OCI-LY1 (cell line): ENCODE measurements at regions not wholly inside any gene's neighbourhood (a gene's known extent, or its start where the extent isn't known, plus 50 kb on each side); places are given as distances from the start of the nearest gene placed in this dataset.

Source experiments
- H2AFZ ChIP-seq: fragments of 200-600 bp; sonication (generic), shearing (Covaris generic); 2 replicates; pipeline ENCODE4 v1.6.0; 2014; ENCODE audit warnings: antibody characterized with exemption, mild to moderate bottlenecking, low read length
- H3F3A ChIP-seq: fragments of 200-600 bp; sonication (generic), shearing (Covaris generic); 2 replicates; pipeline ENCODE4 v1.6.0; 2014; ENCODE audit warnings: mild to moderate bottlenecking, antibody characterized with exemption, low read length, moderate library complexity; ENCODE audit not compliant: insufficient read depth
- H3K27ac ChIP-seq: fragments of 200-600 bp; sonication (generic); 2 replicates; pipeline ENCODE4 v1.5.1; 2014; ENCODE audit warnings: low read length, mixed run types, mild to moderate bottlenecking, low read depth; ENCODE audit not compliant: poor library complexity, severe bottlenecking
- H3K27me3 ChIP-seq: fragments of 200-600 bp; sonication (generic); 2 replicates; pipeline ENCODE4 v1.6.0; 2014; ENCODE audit warnings: antibody characterized with exemption, mild to moderate bottlenecking, low read length, moderate library complexity; ENCODE audit not compliant: insufficient read depth
- H3K36me3 ChIP-seq: fragments of 200-600 bp; sonication (generic); 2 replicates; pipeline ENCODE4 v1.6.1; 2014; ENCODE audit warnings: mild to moderate bottlenecking, antibody characterized with exemption, low read length, moderate library complexity, mixed read lengths; ENCODE audit not compliant: insufficient read depth
- H3K4me1 ChIP-seq: fragments of 200-600 bp; sonication (generic); 2 replicates; pipeline ENCODE4 v1.5.1; 2014; ENCODE audit warnings: mild to moderate bottlenecking, low read length, moderate library complexity; ENCODE audit not compliant: insufficient read depth, severe bottlenecking
- H3K4me2 ChIP-seq: fragments of 200-600 bp; sonication (generic), shearing (Covaris generic); 2 replicates; pipeline ENCODE4 v1.6.1; 2014; ENCODE audit warnings: low read length
- H3K4me3 ChIP-seq: fragments of 200-600 bp; sonication (generic); 2 replicates; pipeline ENCODE4 v1.5.1; 2014; ENCODE audit warnings: low read length, low read depth, mild to moderate bottlenecking, mixed read lengths; ENCODE audit not compliant: poor library complexity, severe bottlenecking
- H3K79me2 ChIP-seq: fragments of 200-600 bp; shearing (Covaris generic); 2 replicates; pipeline ENCODE4 v1.6.1; 2016; ENCODE audit warnings: mixed run types, low read length, mixed read lengths; ENCODE audit not compliant: insufficient read depth
- H3K9ac ChIP-seq: fragments of 200-600 bp; sonication (generic), shearing (Covaris generic); 2 replicates; pipeline ENCODE4 v1.6.1; 2014; ENCODE audit warnings: mild to moderate bottlenecking, low read length, mixed read lengths
- H3K9me2 ChIP-seq: fragments of 200-600 bp; sonication (generic), shearing (Covaris generic); 2 replicates; pipeline ENCODE4 v1.6.1; 2014; ENCODE audit warnings: low read depth, mild to moderate bottlenecking, low read length, mixed read lengths
- H3K9me3 ChIP-seq: fragments of 200-600 bp; shearing (Covaris generic); 2 replicates; pipeline ENCODE4 v1.6.1; 2014; ENCODE audit warnings: low read length, mixed read lengths
- H4K20me1 ChIP-seq: fragments of 200-600 bp; sonication (generic), shearing (Covaris generic); 2 replicates; pipeline ENCODE4 v1.6.0; 2016; ENCODE audit warnings: mild to moderate bottlenecking, low read length; ENCODE audit not compliant: insufficient read depth
- EZH2 ChIP-seq: fragments of 200-600 bp; sonication (generic), shearing (Covaris generic); IDR thresholded peaks from 2 replicates; pipeline ENCODE4 v1.8.0; 2017; ENCODE audit warnings: borderline replicate concordance, mixed run types, mild to moderate bottlenecking, antibody characterized with exemption, low read length, moderate library complexity, mixed read lengths
- TF ChIP-seq, protein P1 (sequence below): fragments of 200-600 bp; sonication (generic), shearing (Covaris generic); IDR thresholded peaks from 2 replicates; pipeline ENCODE4 v1.5.1; 2017; ENCODE audit warnings: mild to moderate bottlenecking, antibody characterized with exemption, low read length, moderate library complexity, mixed read lengths

DNA sequence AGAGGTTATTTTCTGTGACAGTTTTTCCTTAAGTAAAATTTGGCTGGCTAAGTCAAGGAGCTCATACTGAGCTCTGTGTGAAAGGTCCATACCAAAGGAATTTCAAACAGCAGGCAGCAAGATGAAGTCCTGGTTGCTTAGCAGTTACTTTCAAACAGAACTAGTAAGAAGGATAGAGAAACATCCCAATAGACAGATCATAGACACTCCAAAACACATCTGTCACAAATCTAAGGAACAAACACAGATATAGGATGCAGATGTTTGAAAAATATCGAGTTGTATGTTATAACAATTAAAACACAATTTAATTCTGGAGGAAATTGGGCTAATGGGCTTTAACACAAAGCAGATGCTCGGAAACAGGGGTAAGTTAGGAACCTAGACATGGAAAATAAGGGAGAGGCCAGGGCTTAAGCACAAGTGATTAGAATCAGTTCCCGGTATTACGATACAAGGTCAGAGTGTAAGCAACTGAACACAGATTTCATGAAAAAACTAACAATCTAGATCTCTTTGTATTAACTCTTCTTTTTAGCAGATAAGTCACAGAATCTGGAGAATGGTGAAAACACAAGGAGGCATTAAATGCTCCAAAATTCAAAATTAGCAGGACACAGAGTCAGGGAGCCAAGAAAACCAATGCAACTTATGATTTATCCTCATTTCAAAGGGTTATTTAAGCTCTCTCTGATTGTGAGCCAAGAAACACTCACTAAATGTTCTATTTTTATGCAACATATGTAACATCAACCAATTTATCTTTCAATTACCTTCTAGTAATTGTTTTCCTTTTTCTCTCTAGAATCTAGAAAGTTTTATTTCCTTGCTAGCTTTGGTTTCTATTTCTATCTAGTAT is 1992.9 kb upstream of the PCDH20 start:
- no peak for TF ChIP-seq EZH2
- TF ChIP-seq, protein P1, sequence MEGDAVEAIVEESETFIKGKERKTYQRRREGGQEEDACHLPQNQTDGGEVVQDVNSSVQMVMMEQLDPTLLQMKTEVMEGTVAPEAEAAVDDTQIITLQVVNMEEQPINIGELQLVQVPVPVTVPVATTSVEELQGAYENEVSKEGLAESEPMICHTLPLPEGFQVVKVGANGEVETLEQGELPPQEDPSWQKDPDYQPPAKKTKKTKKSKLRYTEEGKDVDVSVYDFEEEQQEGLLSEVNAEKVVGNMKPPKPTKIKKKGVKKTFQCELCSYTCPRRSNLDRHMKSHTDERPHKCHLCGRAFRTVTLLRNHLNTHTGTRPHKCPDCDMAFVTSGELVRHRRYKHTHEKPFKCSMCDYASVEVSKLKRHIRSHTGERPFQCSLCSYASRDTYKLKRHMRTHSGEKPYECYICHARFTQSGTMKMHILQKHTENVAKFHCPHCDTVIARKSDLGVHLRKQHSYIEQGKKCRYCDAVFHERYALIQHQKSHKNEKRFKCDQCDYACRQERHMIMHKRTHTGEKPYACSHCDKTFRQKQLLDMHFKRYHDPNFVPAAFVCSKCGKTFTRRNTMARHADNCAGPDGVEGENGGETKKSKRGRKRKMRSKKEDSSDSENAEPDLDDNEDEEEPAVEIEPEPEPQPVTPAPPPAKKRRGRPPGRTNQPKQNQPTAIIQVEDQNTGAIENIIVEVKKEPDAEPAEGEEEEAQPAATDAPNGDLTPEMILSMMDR, result no peak
- Histone ChIP-seq H3K9me2 (no peaks in the 10 kb centered on the region), H3K9ac (no peak overlapping the region), H3K36me3 (no peaks in the 10 kb centered on the region), H3F3A (no peaks in the 10 kb centered on the region; the same call in 1 of the 2 replicates), H4K20me1 (no peaks in the 10 kb centered on the region), H3K4me2 (no peak overlapping the region), H3K9me3 (no peaks in the 10 kb centered on the region), H3K27me3 (no peaks in the 10 kb centered on the region), H2AFZ (no peak overlapping the region), H3K4me1 (no peaks in the 10 kb centered on the region), H3K27ac (no peak overlapping the region), H3K4me3 (no peak overlapping the region), H3K79me2 (no peaks in the 10 kb centered on the region)

DNA sequence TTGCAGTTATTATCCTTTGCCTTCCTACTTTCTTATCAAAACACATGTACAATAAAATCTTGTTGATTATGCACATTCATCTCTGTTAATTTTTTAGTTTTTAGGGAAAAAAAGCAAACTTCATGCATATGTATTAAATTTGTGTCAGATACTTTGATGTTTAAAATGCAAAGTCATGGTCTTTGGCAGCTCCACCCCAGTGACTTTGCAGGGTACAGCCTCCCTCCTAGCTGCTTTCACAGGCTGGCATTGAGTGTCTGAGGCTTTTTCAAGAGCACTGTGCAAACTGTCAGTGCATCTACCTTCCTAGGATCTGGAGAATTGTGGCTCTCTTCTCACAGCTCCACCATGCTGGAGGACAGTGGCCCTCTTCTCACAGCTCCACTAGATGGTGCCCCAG is 1988.1 kb upstream of the PCDH20 start:
- no peak overlapping the region for H3K4me2 ChIP-seq
- no peaks in the 10 kb centered on the region for H3K9me2 ChIP-seq
- no peak overlapping the region for H3K9ac ChIP-seq
- no peak overlapping the region for H2AFZ ChIP-seq
- no peaks in the 10 kb centered on the region for H3K4me1 ChIP-seq
- H4K20me1 ChIP-seq, result no peaks in the 10 kb centered on the region
- no peaks in the 10 kb centered on the region for H3K79me2 ChIP-seq
- no peaks in the 10 kb centered on the region for H3K9me3 ChIP-seq
- no peaks in the 10 kb centered on the region for H3K27me3 ChIP-seq
- H3F3A ChIP-seq, result no peaks in the 10 kb centered on the region
- H3K36me3 ChIP-seq, result no peaks in the 10 kb centered on the region
- H3K27ac ChIP-seq, result no peak overlapping the region
- H3K4me3 ChIP-seq, result no peak overlapping the region
- TF ChIP-seq, protein P1, result no peak
- TF ChIP-seq EZH2, result no peak

DNA sequence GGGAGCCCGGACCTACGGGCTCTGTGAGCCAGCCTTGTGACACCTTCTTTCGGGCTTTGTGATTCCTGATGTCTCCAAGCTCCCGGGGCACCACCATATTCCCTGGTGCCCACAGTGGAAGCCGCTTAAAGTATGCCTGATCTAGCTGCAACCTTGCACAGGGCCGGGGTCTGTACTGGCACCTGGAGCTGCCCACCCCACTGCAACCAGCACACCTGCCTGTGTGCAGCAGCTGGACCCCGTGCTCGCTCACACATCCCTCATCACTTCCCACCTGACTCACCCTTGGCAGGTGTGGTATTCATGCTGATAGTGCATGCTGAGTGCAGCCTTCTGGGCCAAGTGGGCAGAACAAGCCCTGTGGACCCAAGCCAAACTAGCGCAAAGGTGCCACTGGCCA is 1981.1 kb upstream of the PCDH20 start:
- H4K20me1 ChIP-seq, result no peaks in the 10 kb centered on the region
- no peaks in the 10 kb centered on the region; the same call in 1 of the 2 replicates for H3F3A ChIP-seq
- H3K9me2 ChIP-seq, result no peaks in the 10 kb centered on the region
- H3K27ac ChIP-seq, result no peak overlapping the region
- H3K36me3 ChIP-seq, result no peaks in the 10 kb centered on the region
- no peak overlapping the region for H3K9ac ChIP-seq
- no peak overlapping the region for H3K4me2 ChIP-seq
- TF ChIP-seq, protein P1, result no peak
- no peak for TF ChIP-seq EZH2
- no peak overlapping the region for H2AFZ ChIP-seq
- H3K4me1 ChIP-seq, result no peaks in the 10 kb centered on the region
- H3K4me3 ChIP-seq, result no peak overlapping the region
- H3K27me3 ChIP-seq, result no peaks in the 10 kb centered on the region
- no peaks in the 10 kb centered on the region for H3K9me3 ChIP-seq
- H3K79me2 ChIP-seq, result no peaks in the 10 kb centered on the region
